HEK293 (cell line): ENCODE measurements at regions not wholly inside any gene's neighbourhood (a gene's known extent, or its start where the extent isn't known, plus 50 kb on each side); places are given as distances from the start of the nearest gene placed in this dataset.

Experiments
- CTCF ChIA-PET: fragments of 350-600 bp; formaldehyde crosslinking; extraction: SDS; loops from one replicate; lab custom pipeline; 2021; ENCODE audit warnings: antibody characterized with exemption; lab: Yijun Ruan, JAX
- POLR2A ChIA-PET: fragments of 300-600 bp; formaldehyde crosslinking; extraction: SDS; loops from one replicate; lab custom pipeline; 2020; ENCODE audit warnings: antibody characterized with exemption, inconsistent platforms; lab: Yijun Ruan, JAX
- H3K27ac ChIP-seq: fragments of 200-500 bp; sonication (Bioruptor generic); 2 replicates; pipeline ENCODE4 v1.5.1; 2014; ENCODE audit warnings: low read depth, low read length, control low read depth, inconsistent platforms; ENCODE audit errors: extremely low read depth
- H3K36me3 ChIP-seq, 2 experiments: fragments of 200-500 bp in 1 of 2; sonication (Bioruptor generic) in 1 of 2; 1 replicate in 1 of 2; 2 replicates in 1 of 2; pipeline ENCODE4 v1.5.1; 2014 to 2017; ENCODE audit warnings: inconsistent platforms in 2 of 2, low read length in 2 of 2; ENCODE audit not compliant: control insufficient read depth in 2 of 2, insufficient read depth in 1 of 2
- H3K4me1 ChIP-seq: fragments of 200-500 bp; sonication (Bioruptor generic); 2 replicates; pipeline ENCODE4 v1.5.1; 2014; ENCODE audit warnings: mild to moderate bottlenecking, low read length, inconsistent platforms; ENCODE audit not compliant: control insufficient read depth, insufficient read depth
- H3K4me3 ChIP-seq: 2 replicates; pipeline ENCODE4 v1.5.1; 2011; ENCODE audit warnings: low read depth, mild to moderate bottlenecking, control low read depth, low read length, moderate library complexity
- H3K9me3 ChIP-seq: fragments of 200-500 bp; sonication (Bioruptor generic); 2 replicates; pipeline ENCODE4 v1.5.1; 2014; ENCODE audit warnings: low read depth, low read length, inconsistent platforms; ENCODE audit not compliant: control insufficient read depth, insufficient read depth
- AEBP2 ChIP-seq: fragments of 450-650 bp; formaldehyde crosslinking; IDR thresholded peaks from 2 replicates; pipeline ENCODE4 v1.5.1; 2016; ENCODE audit warnings: missing biosample characterization, missing genetic modification characterization, borderline replicate concordance
- PRDM2 ChIP-seq: fragments of 450-650 bp; formaldehyde crosslinking; IDR thresholded peaks from 2 replicates; pipeline ENCODE4 v1.5.1; 2016; ENCODE audit warnings: missing biosample characterization, missing genetic modification characterization, borderline replicate concordance
- SALL2 ChIP-seq: fragments of 450-650 bp; formaldehyde crosslinking; IDR thresholded peaks from 2 replicates; pipeline ENCODE4 v1.5.0; 2017; ENCODE audit warnings: missing biosample characterization, mild to moderate bottlenecking, missing genetic modification characterization, borderline replicate concordance
- SP2 ChIP-seq: fragments of 450-650 bp; formaldehyde crosslinking; IDR thresholded peaks from 2 replicates; pipeline ENCODE4 v1.5.1; 2016; ENCODE audit warnings: missing biosample characterization, missing genetic modification characterization
- SP7 ChIP-seq: fragments of 450-650 bp; formaldehyde crosslinking; IDR thresholded peaks from 2 replicates; pipeline ENCODE4 v1.5.1; 2016; ENCODE audit warnings: missing biosample characterization, missing genetic modification characterization
- ZBTB17 ChIP-seq: fragments of 450-650 bp; formaldehyde crosslinking; IDR thresholded peaks from 2 replicates; pipeline ENCODE4 v1.5.1; 2016; ENCODE audit warnings: missing biosample characterization, missing genetic modification characterization
- ZBTB20 ChIP-seq: fragments of 450-650 bp; formaldehyde crosslinking; IDR thresholded peaks from 2 replicates; pipeline ENCODE4 v1.5.1; 2016; ENCODE audit warnings: missing biosample characterization, missing genetic modification characterization
- ZBTB21 ChIP-seq: fragments of 450-650 bp; formaldehyde crosslinking; IDR thresholded peaks from 2 replicates; pipeline ENCODE4 v1.5.1; 2017; ENCODE audit warnings: missing biosample characterization, missing genetic modification characterization
- ZBTB26 ChIP-seq: fragments of 450-650 bp; formaldehyde crosslinking; optimal IDR thresholded peaks from 2 replicates; pipeline ENCODE3; 2016; ENCODE audit warnings: missing biosample characterization, mild to moderate bottlenecking, missing genetic modification characterization
- ZBTB48 ChIP-seq: fragments of 450-650 bp; formaldehyde crosslinking; IDR thresholded peaks from 2 replicates; pipeline ENCODE4 v1.5.1; 2016; ENCODE audit warnings: missing biosample characterization, missing genetic modification characterization
- ZFHX2 ChIP-seq: fragments of 450-650 bp; formaldehyde crosslinking; conservative IDR thresholded peaks from 2 replicates; pipeline ENCODE4 v1.5.1; 2016; ENCODE audit warnings: missing biosample characterization, missing genetic modification characterization
- ZFP3 ChIP-seq: fragments of 450-650 bp; formaldehyde crosslinking; IDR thresholded peaks from 2 replicates; pipeline ENCODE4 v1.5.1; 2016; ENCODE audit warnings: low read depth, missing biosample characterization, missing genetic modification characterization
- ZFP41 ChIP-seq: fragments of 450-650 bp; formaldehyde crosslinking; IDR thresholded peaks from 2 replicates; pipeline ENCODE4 v1.5.1; 2016; ENCODE audit warnings: missing biosample characterization, missing genetic modification characterization, borderline replicate concordance
- ZNF133 ChIP-seq: fragments of 450-650 bp; formaldehyde crosslinking; IDR thresholded peaks from 2 replicates; pipeline ENCODE4 v1.5.1; 2016; ENCODE audit warnings: missing biosample characterization, missing genetic modification characterization
- ZNF140 ChIP-seq: fragments of 450-650 bp; formaldehyde crosslinking; IDR thresholded peaks from 2 replicates; pipeline ENCODE4 v1.5.1; 2016; ENCODE audit warnings: missing biosample characterization, missing genetic modification characterization
- ZNF155 ChIP-seq: fragments of 450-650 bp; formaldehyde crosslinking; IDR thresholded peaks from 2 replicates; pipeline ENCODE4 v1.5.1; 2016; ENCODE audit warnings: missing biosample characterization, missing genetic modification characterization
- ZNF223 ChIP-seq: fragments of 450-650 bp; formaldehyde crosslinking; IDR thresholded peaks from 2 replicates; pipeline ENCODE4 v1.5.1; 2016; ENCODE audit warnings: missing biosample characterization, missing genetic modification characterization
- ZNF280C ChIP-seq: fragments of 450-650 bp; formaldehyde crosslinking; IDR thresholded peaks from 2 replicates; pipeline ENCODE4 v1.5.1; 2016; ENCODE audit warnings: missing biosample characterization, missing genetic modification characterization
- ZNF510 ChIP-seq: fragments of 450-650 bp; formaldehyde crosslinking; IDR thresholded peaks from 2 replicates; pipeline ENCODE4 v1.5.1; 2018; ENCODE audit warnings: mild to moderate bottlenecking, missing genetic modification characterization, missing biosample characterization; ENCODE audit not compliant: insufficient replicate concordance
- ZNF558 ChIP-seq: fragments of 450-650 bp; formaldehyde crosslinking; IDR thresholded peaks from 2 replicates; pipeline ENCODE4 v1.5.1; 2016; ENCODE audit warnings: missing biosample characterization, missing genetic modification characterization
- ZNF561 ChIP-seq: fragments of 450-650 bp; IDR thresholded peaks from 2 replicates; pipeline ENCODE4 v1.5.1; 2018; ENCODE audit warnings: missing biosample characterization, missing genetic modification characterization, borderline replicate concordance
- ZNF624 ChIP-seq: fragments of 450-650 bp; formaldehyde crosslinking; IDR thresholded peaks from 2 replicates; pipeline ENCODE4 v1.5.1; 2017; ENCODE audit warnings: missing biosample characterization, missing genetic modification characterization
- ZNF830 ChIP-seq: fragments of 450-650 bp; IDR thresholded peaks from 2 replicates; pipeline ENCODE4 v1.5.0; 2018; ENCODE audit warnings: missing biosample characterization, missing genetic modification characterization, low read depth, mild to moderate bottlenecking, moderate library complexity
- ZSCAN16 ChIP-seq: fragments of 450-650 bp; formaldehyde crosslinking; IDR thresholded peaks from 2 replicates; pipeline ENCODE4 v1.5.1; 2016; ENCODE audit warnings: missing biosample characterization, missing genetic modification characterization

GRCh38 chr2:6213056-6213780, 521.0 kb downstream of the SOX11 start:
- no peak overlapping the region for H3K4me3 ChIP-seq
- H3K4me1 ChIP-seq = no peaks in the 10 kb centered on the region
- no peaks in the 10 kb centered on the region for H3K9me3 ChIP-seq
- TF ChIP-seq ZNF140 (tag by site-specific recombination) = no peak
- no peak for TF ChIP-seq ZFP3
- TF ChIP-seq ZBTB48 (tag by site-specific recombination) = no peak
- TF ChIP-seq SP7 (tag by site-specific recombination) = no peak
- TF ChIP-seq ZNF280C (tag by site-specific recombination) = no peak
- TF ChIP-seq ZNF133 (tag by site-specific recombination) = no peak
- no peak for TF ChIP-seq ZBTB21 (tag by site-specific recombination)
- TF ChIP-seq AEBP2 (tag by site-specific recombination) = no peak
- TF ChIP-seq, all 188 proteins: peak for 0
- Histone ChIP-seq H3K36me3 (no peaks in the 10 kb centered on the region), H3K27ac (no peak overlapping the region)
- CTCF ChIA-PET = no interaction called here
- POLR2A ChIA-PET = no interaction called here

- H3K36me3 ChIP-seq = no peaks in the 10 kb centered on the region
- CTCF ChIA-PET = no interaction called here
- no peaks in the 10 kb centered on the region for H3K4me1 ChIP-seq
- no peak overlapping the region for H3K27ac ChIP-seq
- no peaks in the 10 kb centered on the region for H3K9me3 ChIP-seq
- TF ChIP-seq ZSCAN16 (no peak), PRDM2 (tag by site-specific recombination) (no peak), ZNF558 (tag by site-specific recombination) (no peak), ZNF830 (tag by site-specific recombination) (no peak), SALL2 (tag by site-specific recombination) (no peak), ZNF561 (tag by site-specific recombination) (no peak), ZBTB26 (tag by site-specific recombination) (no peak), SP2 (tag by site-specific recombination) (no peak), ZFHX2 (no peak), ZBTB17 (no peak), ZNF510 (tag by site-specific recombination) (no peak), ZBTB20 (tag by site-specific recombination) (no peak), ZNF155 (no peak), ZFP41 (no peak), ZNF624 (no peak), ZNF223 (tag by site-specific recombination) (no peak)
- TF ChIP-seq, all 188 proteins: peak for 0
- POLR2A ChIA-PET = no interaction called here
- no peak overlapping the region for H3K4me3 ChIP-seq
Measured at GRCh38 chr2:6214471-6214870, 522.3 kb downstream of the SOX11 start.
